Anterior cingulate cortex (tissue), 58 donors: ENCODE measurements at regions not wholly inside any gene's neighbourhood (a gene's known extent, or its start where the extent isn't known, plus 50 kb on each side); places are given as distances from the start of the nearest gene placed in this dataset.
"Not testable (repeated sequence)": the region's sequence is repeated elsewhere in the genome, so short reads cannot be mapped to it uniquely, and the experiment has no call there.

ENCODE experiments used
- DNase-seq, 58 donors: peaks; one replicate each; lab custom pipeline; 2025; lab: John Stamatoyannopoulos, UW

DNA sequence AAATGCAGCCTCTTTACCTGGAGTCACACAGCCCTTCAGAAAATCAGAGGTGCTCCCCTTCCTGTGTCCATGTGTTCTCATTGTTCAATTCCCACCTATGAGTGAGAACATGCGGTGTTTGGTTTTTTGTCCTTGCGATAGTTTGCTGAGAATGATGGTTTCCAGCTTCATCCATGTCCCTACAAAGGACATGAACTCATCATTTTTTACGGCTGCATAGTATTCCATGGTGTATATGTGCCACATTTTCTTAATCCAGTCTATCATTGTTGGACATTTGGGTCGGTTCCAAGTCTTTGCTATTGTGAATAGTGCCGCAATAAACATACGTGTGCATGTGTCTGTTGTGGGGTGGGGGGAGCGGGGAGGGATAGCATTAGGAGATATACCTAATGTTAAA lies 60.3 kb upstream of the CCL1 start:
- not testable (repeated sequence) for DNase-seq

DNA sequence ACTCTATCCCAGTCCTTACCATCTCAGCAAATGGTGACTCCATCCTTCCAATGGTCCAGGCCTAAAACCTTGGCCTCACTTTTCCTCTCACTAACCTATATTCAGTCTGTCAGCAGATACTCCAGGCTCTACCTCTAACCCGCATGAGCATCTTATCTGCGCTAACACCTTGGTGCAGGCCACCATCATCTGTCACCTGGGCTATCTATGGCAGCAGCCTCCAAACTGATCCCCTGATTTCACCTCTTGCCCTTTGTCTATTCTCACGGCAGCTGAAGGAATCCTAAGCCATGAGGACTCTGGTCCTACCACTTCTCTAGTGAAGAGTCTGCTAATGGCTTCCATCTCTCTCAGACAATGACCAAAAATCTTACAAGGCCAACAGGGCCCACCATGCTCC lies 57.9 kb upstream of the CCL1 start:
- DNase-seq = no peak

DNA sequence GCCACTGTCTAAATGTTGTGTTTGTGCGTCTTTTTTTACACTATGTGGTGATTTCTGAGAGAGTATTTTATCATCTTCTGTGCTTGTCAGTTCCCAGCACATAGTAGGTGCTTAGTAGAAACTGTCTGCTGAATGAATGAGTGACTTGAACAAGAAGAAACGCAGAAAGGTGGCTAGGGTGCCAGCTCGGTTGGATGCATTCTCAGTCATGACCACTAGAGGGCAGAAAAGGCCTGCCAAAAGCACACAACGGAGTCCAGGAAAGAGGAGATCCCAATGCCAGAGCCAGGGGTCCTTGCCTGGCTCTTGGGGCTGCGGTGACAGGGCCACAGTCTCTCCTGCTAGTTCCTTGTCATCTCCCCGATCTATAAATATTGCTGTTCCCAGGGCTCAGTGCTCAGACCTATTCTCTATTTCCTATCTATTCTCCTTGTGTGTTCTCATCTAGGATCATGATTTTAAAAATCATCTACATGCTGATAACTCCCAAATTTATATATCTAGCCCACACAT lies 57.3 kb upstream of the CCL1 start:
- peak in 52 of 58 donors; percentile 4 to 79 (median 35) for DNase-seq

- no peak for DNase-seq
Measured at GRCh38 chr17:34416116-34416515, 53.1 kb upstream of the CCL1 start.

GRCh38 chr17:34414339-34414738 lies 51.3 kb upstream of the CCL1 start:
- DNase-seq = no peak

GRCh38 chr17:34413443-34414119 lies 50.5 kb upstream of the CCL1 start:
- DNase-seq = peak in 22 of 58 donors; percentile 2 to 41 (median 14)

GRCh38 chr17:34412965-34413441 lies 50.0 kb upstream of the CCL1 start:
- DNase-seq = no peak
